ENCODE measurements at regions not wholly inside any gene's neighbourhood (a gene's known extent, or its start where the extent isn't known, plus 50 kb on each side); places are given as distances from the start of the nearest gene placed in this dataset.

DNA sequence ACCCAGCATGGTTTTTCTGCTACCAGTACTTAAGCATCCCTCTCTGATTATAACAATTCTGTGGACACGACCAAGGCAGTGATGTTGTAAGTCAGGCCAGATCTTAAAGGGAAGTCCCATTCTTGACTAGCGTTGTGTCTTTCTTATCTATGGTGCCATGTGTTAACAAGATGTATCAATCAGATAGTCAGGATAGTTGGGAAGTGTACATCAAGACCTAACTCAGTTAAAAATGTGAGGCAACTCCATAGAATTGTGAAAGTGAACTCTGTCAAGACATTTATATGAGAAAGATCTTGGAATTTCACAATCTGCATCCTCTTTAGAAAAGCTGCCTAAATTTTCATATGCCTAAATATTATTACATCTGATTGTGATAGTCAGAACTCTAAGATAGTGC lies 341.7 kb upstream of the SEMA3D start:
- no peak for TF ChIP-seq EZH2 (IDR thresholded peaks at IDR 0.05)
- TF ChIP-seq POLR2AphosphoS5 (IDR thresholded peaks at IDR 0.05; ENCODE audit: borderline replicate concordance, low read depth, low read length), result no peak
- no peak for TF ChIP-seq FOXP2 (optimal IDR thresholded peaks at IDR 0.05; ENCODE audit: control extremely low read depth, extremely low read length, insufficient read depth)

Measured in SK-N-MC (cell line).